Naive thymus-derived CD8-positive, alpha-beta T cell (primary cell): ENCODE measurements at regions not wholly inside any gene's neighbourhood (a gene's known extent, or its start where the extent isn't known, plus 50 kb on each side); places are given as distances from the start of the nearest gene placed in this dataset.
"Not testable (repeated sequence)": the region's sequence is repeated elsewhere in the genome, so short reads cannot be mapped to it uniquely, and the experiment has no call there.

Experiments used
- ATAC-seq, 2 donors: fragments of 150-1000 bp; cut with Tn5 transposase in 1 of 2; sonication (Bioruptor Pico), chemical (Tn5 transposase) in 1 of 2; 1 replicate in 1 of 2; 2 replicates in 1 of 2; pipeline ENCODE4 v1.10.0; 2021; ENCODE audit warnings: mild to moderate bottlenecking in 2 of 2, moderate library complexity in 2 of 2
- POLR2A ChIA-PET: fragments of 350-600 bp; sonication (Branson Sonifier 250); formaldehyde crosslinking; loops from one replicate; lab custom pipeline; 2021; ENCODE audit warnings: antibody characterized with exemption; lab: Charles Lee
- DNase-seq, 10 donors: peaks; one replicate each; pipeline versions ENCODE4 v3.0.0 to v3.0.0-alpha.2; 2020 to 2022
- H3K27ac Mint-ChIP-seq, 10 donors: one replicate each; pipeline ENCODE4 v1.8.0; 2020 to 2022; ENCODE audit warnings: mild to moderate bottlenecking in 10 of 10, mixed read lengths in 10 of 10, moderate library complexity in 4 of 10, inconsistent platforms in 1 of 10
- H3K27me3 Mint-ChIP-seq, 5 donors: one replicate each; pipeline ENCODE4 v1.8.0; 2021 to 2022; ENCODE audit warnings: mixed read lengths in 5 of 5
- H3K36me3 Mint-ChIP-seq, 3 donors: one replicate each; pipeline ENCODE4 v1.8.0; 2020 to 2022; ENCODE audit warnings: mixed read lengths in 3 of 3, mild to moderate bottlenecking in 2 of 3, inconsistent platforms in 1 of 3
- H3K4me1 Mint-ChIP-seq, 4 donors: one replicate each; pipeline ENCODE4 v1.8.0; 2021 to 2022; ENCODE audit warnings: mixed read lengths in 4 of 4
- H3K4me3 Mint-ChIP-seq, 10 donors: one replicate each; pipeline ENCODE4 v1.8.0; 2020 to 2022; ENCODE audit warnings: mild to moderate bottlenecking in 10 of 10, mixed read lengths in 10 of 10, moderate library complexity in 6 of 10, inconsistent platforms in 1 of 10
- H3K9me3 Mint-ChIP-seq, 9 donors: one replicate each; pipeline ENCODE4 v1.8.0; 2020 to 2022; ENCODE audit warnings: mixed read lengths in 9 of 9, mild to moderate bottlenecking in 3 of 9, inconsistent platforms in 1 of 9, moderate library complexity in 1 of 9

GRCh38 chr4:179344861-179345260 lies 1902.6 kb upstream of the AGA start:
- H3K9me3 Mint-ChIP-seq = peaks cover 0 to 24% (median 7%) of the 10 kb centered on the region in 9 donors
- H3K27ac Mint-ChIP-seq = no peak overlapping the region
- POLR2A ChIA-PET = no interaction called here
- no peak overlapping the region for H3K4me3 Mint-ChIP-seq
- DNase-seq = no peak
- H3K36me3 Mint-ChIP-seq = peaks cover 0 to 5% (median 0%) of the 10 kb centered on the region in 3 donors
- no peaks in the 10 kb centered on the region for H3K4me1 Mint-ChIP-seq
- H3K27me3 Mint-ChIP-seq = no peaks in the 10 kb centered on the region
- no peak for ATAC-seq

GRCh38 chr4:179352221-179352620 lies 1910.0 kb upstream of the AGA start:
- Mint-ChIP-seq H3K9me3 (peaks cover 0 to 15% (median 3%) of the 10 kb centered on the region in 9 donors), H3K4me3 (no peak overlapping the region), H3K4me1 (no peaks in the 10 kb centered on the region), H3K27me3 (no peaks in the 10 kb centered on the region), H3K27ac (no peak overlapping the region), H3K36me3 (peaks cover 0 to 5% (median 0%) of the 10 kb centered on the region in 3 donors)
- DNase-seq (no peak), ATAC-seq (no peak)
- POLR2A ChIA-PET = no interaction called here

- Mint-ChIP-seq H3K4me1 (no peaks in the 10 kb centered on the region), H3K36me3 (no peaks in the 10 kb centered on the region), H3K9me3 (peaks cover 0 to 16% (median 7%) of the 10 kb centered on the region in 9 donors), H3K27me3 (no peaks in the 10 kb centered on the region), H3K4me3 (no peak overlapping the region), H3K27ac (no peak overlapping the region)
- POLR2A ChIA-PET = no interaction called here
- DNase-seq (no peak), ATAC-seq (no peak)
Measured at GRCh38 chr4:179353786-179354185, 1911.5 kb upstream of the AGA start.

- ATAC-seq (no peak), DNase-seq (no peak)
- POLR2A ChIA-PET = no interaction called here
- no peaks in the 10 kb centered on the region for H3K36me3 Mint-ChIP-seq
- H3K4me1 Mint-ChIP-seq = no peaks in the 10 kb centered on the region
- H3K27me3 Mint-ChIP-seq = no peaks in the 10 kb centered on the region
- H3K4me3 Mint-ChIP-seq = no peak overlapping the region
- H3K9me3 Mint-ChIP-seq = peaks cover 0 to 24% (median 12%) of the 10 kb centered on the region in 9 donors
- no peak overlapping the region for H3K27ac Mint-ChIP-seq
Measured at GRCh38 chr4:179361978-179362486, 1919.8 kb upstream of the AGA start.

GRCh38 chr4:179365932-179366331 lies 1923.7 kb upstream of the AGA start:
- POLR2A ChIA-PET, H3K27ac Mint-ChIP-seq, H3K4me3 Mint-ChIP-seq, ATAC-seq, H3K4me1 Mint-ChIP-seq, H3K36me3 Mint-ChIP-seq, H3K27me3 Mint-ChIP-seq, DNase-seq: not testable (repeated sequence)
- peaks cover 0 to 15% (median 2%) of the 10 kb centered on the region in 9 donors for H3K9me3 Mint-ChIP-seq

GRCh38 chr4:179372242-179372641 lies 1930.0 kb upstream of the AGA start:
- peaks cover 0 to 28% (median 0%) of the 10 kb centered on the region in 9 donors for H3K9me3 Mint-ChIP-seq
- no peaks in the 10 kb centered on the region for H3K27me3 Mint-ChIP-seq
- H3K36me3 Mint-ChIP-seq = no peaks in the 10 kb centered on the region
- no peaks in the 10 kb centered on the region for H3K4me1 Mint-ChIP-seq
- POLR2A ChIA-PET = no interaction called here
- no peak for ATAC-seq
- no peak overlapping the region for H3K27ac Mint-ChIP-seq
- H3K4me3 Mint-ChIP-seq = no peak overlapping the region
- no peak for DNase-seq

GRCh38 chr4:179372746-179373145 lies 1930.5 kb upstream of the AGA start:
- POLR2A ChIA-PET = no interaction called here
- peaks cover 0 to 28% (median 0%) of the 10 kb centered on the region in 9 donors for H3K9me3 Mint-ChIP-seq
- no peaks in the 10 kb centered on the region for H3K27me3 Mint-ChIP-seq
- no peak overlapping the region for H3K27ac Mint-ChIP-seq
- ATAC-seq (no peak), DNase-seq (no peak)
- no peaks in the 10 kb centered on the region for H3K4me1 Mint-ChIP-seq
- no peak overlapping the region for H3K4me3 Mint-ChIP-seq
- H3K36me3 Mint-ChIP-seq = no peaks in the 10 kb centered on the region

GRCh38 chr4:179378847-179379246 lies 1936.6 kb upstream of the AGA start:
- H3K4me1 Mint-ChIP-seq, DNase-seq, POLR2A ChIA-PET, H3K27me3 Mint-ChIP-seq, H3K4me3 Mint-ChIP-seq, H3K27ac Mint-ChIP-seq, H3K36me3 Mint-ChIP-seq, ATAC-seq: not testable (repeated sequence)
- H3K9me3 Mint-ChIP-seq = peaks cover 4 to 23% (median 14%) of the 10 kb centered on the region in 9 donors

GRCh38 chr4:179392787-179393186 lies 1950.5 kb upstream of the AGA start:
- no peak for DNase-seq
- no peaks in the 10 kb centered on the region for H3K27me3 Mint-ChIP-seq
- no peak overlapping the region for H3K27ac Mint-ChIP-seq
- H3K4me1 Mint-ChIP-seq = no peaks in the 10 kb centered on the region
- ATAC-seq = no peak
- peaks cover 0 to 10% (median 0%) of the 10 kb centered on the region in 3 donors for H3K36me3 Mint-ChIP-seq
- POLR2A ChIA-PET = no interaction called here
- H3K9me3 Mint-ChIP-seq = peaks cover 3 to 25% (median 8%) of the 10 kb centered on the region in 9 donors
- H3K4me3 Mint-ChIP-seq = no peak overlapping the region

GRCh38 chr4:179398414-179398813 lies 1956.2 kb upstream of the AGA start:
- POLR2A ChIA-PET = no interaction called here

GRCh38 chr4:179399054-179399782 lies 1957.0 kb upstream of the AGA start:
- POLR2A ChIA-PET = no interaction called here
- no peaks in the 10 kb centered on the region for H3K4me1 Mint-ChIP-seq
- no peaks in the 10 kb centered on the region for H3K27me3 Mint-ChIP-seq
- peaks cover 0 to 10% (median 0%) of the 10 kb centered on the region in 3 donors for H3K36me3 Mint-ChIP-seq
- no peak overlapping the region for H3K27ac Mint-ChIP-seq
- no peak overlapping the region for H3K4me3 Mint-ChIP-seq
- no peak for DNase-seq
- H3K9me3 Mint-ChIP-seq = peaks cover 4 to 36% (median 7%) of the 10 kb centered on the region in 9 donors
- ATAC-seq = no peak

More at GRCh38 chr4:179398414-179398813, 1956.2 kb upstream of the AGA start:
- H3K9me3 Mint-ChIP-seq = peaks cover 3 to 28% (median 6%) of the 10 kb centered on the region in 9 donors
- H3K4me1 Mint-ChIP-seq = no peaks in the 10 kb centered on the region
- no peak for ATAC-seq
- no peak overlapping the region for H3K4me3 Mint-ChIP-seq
- H3K27ac Mint-ChIP-seq = no peak overlapping the region
- H3K27me3 Mint-ChIP-seq = no peaks in the 10 kb centered on the region
- peaks cover 0 to 10% (median 0%) of the 10 kb centered on the region in 3 donors for H3K36me3 Mint-ChIP-seq
- DNase-seq = no peak

- ATAC-seq = no peak
- peaks cover 0 to 14% (median 0%) of the 10 kb centered on the region in 9 donors for H3K9me3 Mint-ChIP-seq
Measured at GRCh38 chr4:179415037-179415846, 1973.0 kb upstream of the AGA start.

GRCh38 chr4:179415847-179416223 lies 1973.6 kb upstream of the AGA start:
- ATAC-seq (no peak), DNase-seq (no peak)
- no peaks in the 10 kb centered on the region for H3K27me3 Mint-ChIP-seq
- H3K4me3 Mint-ChIP-seq = no peak overlapping the region
- no peaks in the 10 kb centered on the region for H3K4me1 Mint-ChIP-seq
- no peaks in the 10 kb centered on the region for H3K36me3 Mint-ChIP-seq
- H3K9me3 Mint-ChIP-seq = peaks cover 0 to 14% (median 0%) of the 10 kb centered on the region in 9 donors
- POLR2A ChIA-PET = no interaction called here
- H3K27ac Mint-ChIP-seq = no peak overlapping the region

More at GRCh38 chr4:179415037-179415846, 1973.0 kb upstream of the AGA start:
- DNase-seq = no peak
- H3K27me3 Mint-ChIP-seq = no peaks in the 10 kb centered on the region
- H3K4me1 Mint-ChIP-seq = no peaks in the 10 kb centered on the region
- POLR2A ChIA-PET = no interaction called here
- H3K4me3 Mint-ChIP-seq = no peak overlapping the region
- H3K27ac Mint-ChIP-seq = no peak overlapping the region
- no peaks in the 10 kb centered on the region for H3K36me3 Mint-ChIP-seq
